OCI-LY1 (cell line): ENCODE measurements at regions not wholly inside any gene's neighbourhood (a gene's known extent, or its start where the extent isn't known, plus 50 kb on each side); places are given as distances from the start of the nearest gene placed in this dataset.

Experiments
- H2AFZ ChIP-seq: fragments of 200-600 bp; sonication (generic), shearing (Covaris generic); 2 replicates; pipeline ENCODE4 v1.6.0; 2014; ENCODE audit warnings: antibody characterized with exemption, mild to moderate bottlenecking, low read length
- H3F3A ChIP-seq: fragments of 200-600 bp; sonication (generic), shearing (Covaris generic); 2 replicates; pipeline ENCODE4 v1.6.0; 2014; ENCODE audit warnings: mild to moderate bottlenecking, antibody characterized with exemption, low read length, moderate library complexity; ENCODE audit not compliant: insufficient read depth
- H3K27ac ChIP-seq: fragments of 200-600 bp; sonication (generic); 2 replicates; pipeline ENCODE4 v1.5.1; 2014; ENCODE audit warnings: low read length, mixed run types, mild to moderate bottlenecking, low read depth; ENCODE audit not compliant: poor library complexity, severe bottlenecking
- H3K27me3 ChIP-seq: fragments of 200-600 bp; sonication (generic); 2 replicates; pipeline ENCODE4 v1.6.0; 2014; ENCODE audit warnings: antibody characterized with exemption, mild to moderate bottlenecking, low read length, moderate library complexity; ENCODE audit not compliant: insufficient read depth
- H3K36me3 ChIP-seq: fragments of 200-600 bp; sonication (generic); 2 replicates; pipeline ENCODE4 v1.6.1; 2014; ENCODE audit warnings: mild to moderate bottlenecking, antibody characterized with exemption, low read length, moderate library complexity, mixed read lengths; ENCODE audit not compliant: insufficient read depth
- H3K4me1 ChIP-seq: fragments of 200-600 bp; sonication (generic); 2 replicates; pipeline ENCODE4 v1.5.1; 2014; ENCODE audit warnings: mild to moderate bottlenecking, low read length, moderate library complexity; ENCODE audit not compliant: insufficient read depth, severe bottlenecking
- H3K4me2 ChIP-seq: fragments of 200-600 bp; sonication (generic), shearing (Covaris generic); 2 replicates; pipeline ENCODE4 v1.6.1; 2014; ENCODE audit warnings: low read length
- H3K4me3 ChIP-seq: fragments of 200-600 bp; sonication (generic); 2 replicates; pipeline ENCODE4 v1.5.1; 2014; ENCODE audit warnings: low read length, low read depth, mild to moderate bottlenecking, mixed read lengths; ENCODE audit not compliant: poor library complexity, severe bottlenecking
- H3K79me2 ChIP-seq: fragments of 200-600 bp; shearing (Covaris generic); 2 replicates; pipeline ENCODE4 v1.6.1; 2016; ENCODE audit warnings: mixed run types, low read length, mixed read lengths; ENCODE audit not compliant: insufficient read depth
- H3K9ac ChIP-seq: fragments of 200-600 bp; sonication (generic), shearing (Covaris generic); 2 replicates; pipeline ENCODE4 v1.6.1; 2014; ENCODE audit warnings: mild to moderate bottlenecking, low read length, mixed read lengths
- H3K9me2 ChIP-seq: fragments of 200-600 bp; sonication (generic), shearing (Covaris generic); 2 replicates; pipeline ENCODE4 v1.6.1; 2014; ENCODE audit warnings: low read depth, mild to moderate bottlenecking, low read length, mixed read lengths
- H3K9me3 ChIP-seq: fragments of 200-600 bp; shearing (Covaris generic); 2 replicates; pipeline ENCODE4 v1.6.1; 2014; ENCODE audit warnings: low read length, mixed read lengths
- H4K20me1 ChIP-seq: fragments of 200-600 bp; sonication (generic), shearing (Covaris generic); 2 replicates; pipeline ENCODE4 v1.6.0; 2016; ENCODE audit warnings: mild to moderate bottlenecking, low read length; ENCODE audit not compliant: insufficient read depth
- CTCF ChIP-seq: fragments of 200-600 bp; sonication (generic), shearing (Covaris generic); IDR thresholded peaks from 2 replicates; pipeline ENCODE4 v1.5.1; 2017; ENCODE audit warnings: mild to moderate bottlenecking, antibody characterized with exemption, low read length, moderate library complexity, mixed read lengths
- EZH2 ChIP-seq: fragments of 200-600 bp; sonication (generic), shearing (Covaris generic); IDR thresholded peaks from 2 replicates; pipeline ENCODE4 v1.8.0; 2017; ENCODE audit warnings: borderline replicate concordance, mixed run types, mild to moderate bottlenecking, antibody characterized with exemption, low read length, moderate library complexity, mixed read lengths

GRCh38 chr5:123262216-123262823, 160.9 kb downstream of the CEP120 start:
- Histone ChIP-seq H3K9me2 (no peaks in the 10 kb centered on the region), H3K4me3 (no peak overlapping the region), H3K9ac (no peak overlapping the region), H3K4me2 (no peak overlapping the region), H3K9me3 (no peaks in the 10 kb centered on the region), H3F3A (no peaks in the 10 kb centered on the region), H3K79me2 (no peaks in the 10 kb centered on the region), H3K4me1 (no peaks in the 10 kb centered on the region), H2AFZ (no peak overlapping the region), H3K27ac (no peak overlapping the region), H3K27me3 (no peaks in the 10 kb centered on the region), H3K36me3 (no peaks in the 10 kb centered on the region), H4K20me1 (no peaks in the 10 kb centered on the region)
- no peak for TF ChIP-seq CTCF
- no peak for TF ChIP-seq EZH2

- Histone ChIP-seq H3K9me3 (no peaks in the 10 kb centered on the region), H3K79me2 (no peaks in the 10 kb centered on the region), H3F3A (no peaks in the 10 kb centered on the region), H3K27me3 (no peaks in the 10 kb centered on the region), H3K4me2 (no peak overlapping the region), H3K27ac (no peak overlapping the region), H3K9me2 (no peaks in the 10 kb centered on the region), H3K4me1 (no peaks in the 10 kb centered on the region), H3K36me3 (no peaks in the 10 kb centered on the region), H3K9ac (no peak overlapping the region), H3K4me3 (no peak overlapping the region), H2AFZ (no peak overlapping the region), H4K20me1 (no peaks in the 10 kb centered on the region)
- TF ChIP-seq EZH2 (no peak), CTCF (no peak)
These were observed 161.5 kb downstream of the CEP120 start for GRCh38 chr5:123261752-123262151.

DNA sequence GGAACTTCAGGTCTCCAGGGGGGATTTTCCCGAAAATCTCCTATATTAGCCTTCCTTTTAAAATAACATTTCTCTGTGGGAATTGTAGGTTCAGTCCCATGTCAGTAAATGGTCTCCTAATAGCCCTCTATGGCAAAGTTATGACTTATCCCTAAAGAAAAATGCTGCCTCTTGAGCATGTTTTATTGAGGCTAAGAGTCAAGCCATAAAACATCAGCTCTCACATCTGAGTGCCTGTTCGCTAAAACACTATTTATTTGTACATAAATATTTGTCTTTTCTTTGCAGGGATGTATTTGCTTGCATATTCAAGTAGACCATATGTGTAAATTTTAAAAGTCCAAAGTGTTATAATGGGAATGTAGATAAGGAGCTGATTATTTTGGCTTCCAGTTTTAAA, 160.4 kb downstream of the PRDM6 start:
- Histone ChIP-seq H3K4me1 (no peaks in the 10 kb centered on the region), H3K27ac (no peak overlapping the region), H2AFZ (no peak overlapping the region), H3K27me3 (no peaks in the 10 kb centered on the region), H3K36me3 (no peaks in the 10 kb centered on the region), H3K9me2 (no peaks in the 10 kb centered on the region), H3K9me3 (no peaks in the 10 kb centered on the region), H3K4me2 (no peak overlapping the region), H3K4me3 (no peak overlapping the region), H3K79me2 (no peaks in the 10 kb centered on the region), H4K20me1 (no peaks in the 10 kb centered on the region), H3K9ac (no peak overlapping the region), H3F3A (no peaks in the 10 kb centered on the region)
- TF ChIP-seq EZH2 (no peak), CTCF (no peak)
